Stimulated activated CD8-positive, alpha-beta memory T cell treated with anti-CD3 and anti-CD28 coated beads, Interleukin-12 subunit alpha, Interleukin-12 subunit beta, amount 100 ng/mL, for 1 hour (primary cell): ENCODE measurements at regions not wholly inside any gene's neighbourhood (a gene's known extent, or its start where the extent isn't known, plus 50 kb on each side); places are given as distances from the start of the nearest gene placed in this dataset.

Source experiments
- DNase-seq: peaks from one replicate; pipeline ENCODE4 v3.0.0-alpha.2; 2020; ENCODE audit warnings: low read depth

DNA sequence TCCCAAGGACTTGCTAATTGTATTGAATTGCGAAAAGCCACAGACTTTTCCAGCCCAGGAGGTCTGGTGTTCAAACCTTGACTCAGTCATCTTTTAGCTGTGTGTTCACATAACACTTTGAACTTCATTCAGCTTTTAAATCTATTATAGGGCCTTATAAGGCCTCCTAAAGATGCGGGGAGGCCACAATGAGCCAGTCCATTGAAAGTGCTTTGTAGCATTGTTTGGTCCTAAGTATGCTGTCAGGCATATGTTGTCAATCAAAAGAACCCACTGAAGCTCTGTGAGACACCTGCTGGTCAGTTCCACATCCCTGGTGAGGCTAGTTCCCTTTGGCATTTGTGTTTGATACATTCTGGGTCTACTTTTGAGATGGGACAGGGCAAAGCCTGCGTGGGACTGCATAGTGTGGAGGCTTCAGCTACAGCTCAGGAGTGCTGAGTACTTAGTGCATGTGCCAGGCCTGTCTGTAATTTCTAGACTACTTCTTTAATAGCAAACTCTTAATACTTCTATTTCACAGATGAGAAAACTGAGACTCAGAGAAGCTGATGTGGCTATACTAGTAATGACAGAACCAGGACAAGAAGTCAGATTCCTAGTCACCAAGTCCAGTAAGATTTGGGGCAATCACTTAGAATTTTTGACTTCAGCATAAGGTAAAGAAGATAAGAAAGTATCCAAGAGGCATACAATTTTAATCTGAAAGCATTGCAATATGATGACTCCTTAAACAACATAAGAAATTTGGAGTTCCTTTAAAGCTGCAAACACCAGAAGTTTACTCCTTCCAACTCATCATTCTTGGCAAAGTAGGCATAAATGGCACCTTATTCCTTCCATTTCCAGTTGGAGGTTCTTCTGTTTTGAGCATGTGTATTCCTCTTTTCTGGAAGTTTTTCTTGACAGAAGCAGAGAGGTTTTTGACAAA lies 213.0 kb downstream of the PDCD6IP start:
- no peak for DNase-seq

DNA sequence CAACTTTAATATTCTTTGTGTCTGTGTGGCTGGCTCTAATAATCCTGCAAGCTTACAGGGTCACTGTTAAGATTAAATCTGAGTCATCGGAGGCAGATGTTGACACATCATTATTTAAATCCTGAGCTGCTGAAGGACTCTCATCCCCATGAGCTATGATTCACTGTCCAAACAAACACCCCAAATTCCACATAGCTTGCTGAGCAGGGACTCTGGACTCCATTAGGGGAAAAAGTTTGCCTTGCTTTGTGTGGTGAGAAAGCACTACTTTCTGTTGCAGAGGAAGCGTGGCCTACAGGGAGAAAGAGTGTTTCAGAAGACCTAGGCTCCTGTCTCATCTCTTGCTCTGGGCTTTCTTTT lies 213.7 kb downstream of the PDCD6IP start:
- DNase-seq: no peak

DNA sequence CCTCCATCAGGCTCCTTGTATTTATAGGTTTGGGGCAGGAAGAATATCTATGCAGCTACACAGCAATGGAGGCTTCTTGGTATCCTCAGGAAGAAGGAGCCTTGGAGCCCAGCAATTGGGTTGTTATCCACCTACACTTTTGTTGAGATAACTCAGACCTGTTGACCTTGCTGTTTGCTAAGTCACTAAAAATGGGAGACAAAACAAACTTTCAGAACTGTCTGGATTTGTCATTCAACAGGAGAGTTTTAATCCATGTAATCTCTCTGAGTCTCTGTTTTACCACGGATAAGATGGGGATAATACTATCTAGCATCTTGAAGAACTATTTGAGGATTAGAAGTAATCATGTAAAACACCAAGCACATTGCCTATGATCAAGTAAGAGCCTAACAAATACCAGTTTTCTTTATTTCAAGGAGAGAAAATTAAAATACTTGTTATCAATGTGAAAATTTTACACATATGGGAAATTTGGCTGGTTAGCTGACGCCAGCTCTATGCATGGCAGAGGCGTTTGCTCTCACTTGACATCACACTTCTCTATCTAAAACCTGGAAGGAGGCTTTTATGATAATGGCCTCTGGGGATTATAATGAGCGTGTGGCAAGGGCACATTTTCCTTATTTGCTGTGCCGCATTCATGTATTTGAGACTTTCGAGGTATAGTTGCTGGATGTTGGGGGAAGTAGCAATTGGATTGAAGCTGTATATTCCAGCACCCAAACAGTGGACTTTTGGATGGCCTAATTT lies 215.6 kb downstream of the PDCD6IP start:
- no peak for DNase-seq

DNA sequence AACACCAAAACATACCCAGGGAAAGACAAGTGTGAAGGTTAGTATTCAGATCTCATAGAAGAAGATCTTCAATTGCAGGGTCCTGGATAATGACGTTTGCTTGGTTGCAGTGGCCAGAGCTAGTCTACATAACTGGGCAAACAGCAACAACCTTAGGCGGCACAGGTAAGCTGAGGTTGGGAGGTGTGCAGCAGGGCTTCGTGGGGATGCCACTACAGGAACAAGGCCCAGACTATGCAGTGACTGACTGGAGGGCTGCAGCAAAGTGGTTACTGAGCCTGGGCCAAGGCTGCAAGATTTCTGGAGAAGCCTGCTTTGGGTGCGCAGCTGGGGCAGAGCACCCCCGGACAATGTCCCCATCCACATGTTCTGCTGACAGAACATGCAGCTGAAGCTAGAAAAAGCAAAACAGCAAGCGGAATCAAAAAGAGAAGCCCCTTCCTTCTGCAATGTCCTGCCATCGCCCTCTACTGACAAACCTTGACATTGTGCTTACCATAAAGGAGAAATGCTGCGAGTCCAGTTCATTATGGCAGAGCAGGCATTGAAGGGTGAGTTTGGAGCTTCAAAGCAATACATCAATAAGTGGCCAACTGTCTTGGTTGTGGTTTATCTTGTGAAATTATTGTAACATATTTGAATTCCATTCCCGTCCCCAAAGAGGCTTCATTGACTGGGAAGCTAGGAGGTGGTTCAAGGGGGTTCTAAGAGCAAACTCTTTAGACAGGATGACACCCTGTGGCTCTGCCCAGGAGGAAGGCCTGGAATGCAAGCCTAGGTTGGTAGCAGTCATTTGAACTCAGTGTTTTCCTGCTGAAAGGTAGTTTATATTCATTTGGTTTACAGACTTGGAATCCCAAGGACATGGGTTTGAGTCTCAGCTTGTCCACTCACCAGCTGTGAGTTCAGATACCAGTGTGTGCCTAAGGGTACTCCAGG lies 217.0 kb downstream of the PDCD6IP start:
- DNase-seq: no peak

DNA sequence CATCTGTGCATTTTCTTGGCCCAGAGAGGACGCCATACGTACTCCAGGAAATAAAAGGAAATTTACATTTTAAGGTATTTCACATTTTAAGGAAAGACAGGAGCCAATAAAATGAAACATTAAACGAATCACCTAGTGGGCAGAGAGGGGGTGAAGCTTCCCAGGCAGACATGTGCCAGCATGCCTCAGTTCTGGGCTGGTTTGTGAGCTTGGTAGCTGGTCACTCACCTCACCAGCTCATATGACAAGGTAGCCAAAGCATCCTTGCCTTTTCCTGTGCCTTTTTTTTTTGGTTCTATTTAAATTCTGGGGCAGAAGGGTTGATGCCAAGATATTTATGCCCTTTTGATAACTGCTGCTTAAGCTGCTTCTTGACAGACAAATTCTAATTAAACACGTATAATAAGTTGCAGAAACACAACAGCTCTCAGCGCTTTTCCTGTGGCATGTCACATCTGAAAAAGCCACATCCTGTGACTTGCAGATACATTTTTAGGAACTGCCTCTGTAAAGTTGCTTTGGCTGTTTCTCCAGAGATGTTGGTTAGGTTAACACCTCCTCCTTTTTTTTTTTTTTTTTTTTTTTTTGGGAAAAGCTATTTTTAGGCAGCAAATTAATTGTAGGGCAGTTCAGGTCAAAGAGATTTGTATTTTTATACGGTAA lies 218.6 kb downstream of the PDCD6IP start:
- DNase-seq: peak; percentile 21

DNA sequence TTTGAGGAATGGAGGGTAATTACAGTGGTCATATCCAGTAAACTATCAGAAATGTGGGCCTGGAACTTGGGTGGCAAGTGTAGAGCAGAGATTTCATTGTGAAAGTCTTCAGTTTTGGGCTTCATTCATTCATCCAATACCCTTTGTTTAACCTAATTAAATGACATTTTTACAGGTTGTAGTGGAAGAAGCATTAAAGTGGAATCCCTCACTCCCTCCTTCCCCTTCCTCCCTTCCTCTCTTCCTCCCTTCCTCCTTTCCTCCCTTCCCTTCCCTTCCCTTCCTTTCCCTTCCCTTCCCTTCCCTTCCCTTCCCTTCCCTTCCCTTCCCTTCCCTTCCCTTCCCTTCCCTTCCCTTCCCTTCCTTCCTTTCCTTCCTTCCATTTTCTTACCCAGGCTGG lies 219.3 kb downstream of the PDCD6IP start:
- no peak for DNase-seq

DNA sequence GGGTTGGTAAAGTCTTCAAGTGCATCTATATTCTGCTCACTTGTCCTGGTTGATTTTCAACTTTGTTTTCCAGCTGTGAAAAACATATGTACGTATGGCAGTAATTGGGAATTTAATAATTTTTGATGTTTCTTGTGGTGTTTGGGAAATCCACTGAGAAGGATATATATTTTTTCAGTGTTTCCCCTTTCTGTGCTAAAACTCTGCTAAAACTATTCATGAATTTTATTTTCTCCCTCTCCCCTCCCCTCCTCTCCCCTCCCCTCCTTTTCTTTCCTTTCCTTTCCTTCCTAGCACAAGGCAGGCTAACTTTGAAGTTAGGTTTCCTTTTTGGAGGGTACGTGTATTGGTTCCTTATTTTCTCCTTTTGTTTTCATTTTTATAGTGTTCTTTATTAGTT lies 220.7 kb downstream of the PDCD6IP start:
- DNase-seq: no peak

DNA sequence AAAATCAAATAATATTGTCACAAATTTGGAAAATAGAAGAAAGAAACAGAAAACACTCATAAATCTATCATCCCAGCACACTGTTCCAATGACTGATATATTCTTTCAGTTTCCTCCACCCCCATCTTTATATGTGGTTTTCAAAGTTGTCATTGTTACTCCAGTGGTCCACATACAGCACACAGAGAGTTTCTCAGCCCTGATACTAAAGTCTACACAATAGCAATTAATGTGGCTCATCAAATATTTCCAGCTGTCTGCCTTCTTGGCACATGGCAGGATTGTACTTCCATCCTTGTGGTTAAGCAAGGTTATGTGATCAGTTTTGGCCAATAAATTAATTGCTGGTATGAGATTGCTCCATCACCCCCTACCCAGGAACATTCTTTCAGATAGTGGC lies 221.7 kb downstream of the PDCD6IP start:
- DNase-seq: no peak

DNA sequence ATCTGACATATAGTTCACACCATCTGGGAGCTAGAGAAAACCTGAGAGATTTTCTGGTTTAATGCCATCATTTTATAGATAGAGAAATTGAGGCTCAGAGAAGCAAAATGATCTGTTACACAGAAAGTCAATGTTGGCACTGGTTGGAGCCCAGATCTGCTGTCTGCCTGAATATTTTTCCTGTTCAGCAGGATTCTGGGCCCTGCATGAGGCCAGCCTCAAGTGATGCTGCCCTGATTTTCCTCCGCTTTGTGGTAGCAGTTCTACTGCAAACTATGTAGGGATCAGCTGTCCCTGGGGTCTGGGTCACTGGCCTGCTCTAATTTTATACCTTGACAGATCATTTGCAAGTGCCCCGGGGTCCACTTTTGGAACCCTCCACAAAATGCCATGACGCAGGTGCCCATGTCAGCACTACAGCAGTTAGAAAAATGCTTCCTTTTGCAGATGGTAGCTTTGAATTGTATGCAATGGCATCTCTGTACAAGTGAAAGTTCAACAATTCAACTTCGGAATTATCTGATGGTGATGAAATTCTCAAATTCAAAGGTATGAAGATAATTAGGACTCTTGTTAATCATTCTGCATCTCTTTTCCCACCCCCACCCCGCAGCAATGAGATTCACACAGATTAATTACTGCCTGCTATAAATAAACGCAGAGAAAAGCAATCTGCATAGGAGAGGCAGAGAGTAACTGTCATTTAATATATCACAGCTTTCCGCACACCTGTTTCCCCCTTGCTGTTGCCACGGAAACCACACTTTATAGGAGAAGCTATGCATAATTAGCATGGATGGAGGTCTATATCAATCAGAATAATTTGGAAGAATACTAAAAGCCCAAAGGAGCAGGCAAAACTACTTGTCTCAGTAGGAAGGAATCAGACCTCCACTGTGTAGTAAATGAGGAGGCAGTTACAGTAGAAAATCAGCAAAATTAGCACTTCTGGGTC lies 222.6 kb downstream of the PDCD6IP start:
- no peak for DNase-seq

DNA sequence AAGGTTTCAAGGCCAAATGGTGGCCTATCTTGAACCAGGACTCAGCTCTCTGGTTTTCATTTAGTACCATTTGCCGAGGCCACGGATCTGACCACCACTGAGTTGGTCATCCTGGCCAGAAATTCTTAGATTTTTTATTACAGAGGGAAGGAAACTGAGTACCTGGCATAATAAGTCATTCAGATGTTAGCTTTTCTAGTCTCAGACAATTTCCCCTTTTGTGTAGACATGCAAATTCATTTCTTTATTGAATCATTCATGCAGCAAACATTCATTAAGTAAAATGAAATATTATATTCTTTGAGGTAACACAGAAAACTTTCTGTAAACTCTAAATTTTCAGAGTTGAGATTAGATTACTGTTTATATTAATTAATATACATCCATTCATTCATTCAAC lies 223.7 kb downstream of the PDCD6IP start:
- DNase-seq: no peak

DNA sequence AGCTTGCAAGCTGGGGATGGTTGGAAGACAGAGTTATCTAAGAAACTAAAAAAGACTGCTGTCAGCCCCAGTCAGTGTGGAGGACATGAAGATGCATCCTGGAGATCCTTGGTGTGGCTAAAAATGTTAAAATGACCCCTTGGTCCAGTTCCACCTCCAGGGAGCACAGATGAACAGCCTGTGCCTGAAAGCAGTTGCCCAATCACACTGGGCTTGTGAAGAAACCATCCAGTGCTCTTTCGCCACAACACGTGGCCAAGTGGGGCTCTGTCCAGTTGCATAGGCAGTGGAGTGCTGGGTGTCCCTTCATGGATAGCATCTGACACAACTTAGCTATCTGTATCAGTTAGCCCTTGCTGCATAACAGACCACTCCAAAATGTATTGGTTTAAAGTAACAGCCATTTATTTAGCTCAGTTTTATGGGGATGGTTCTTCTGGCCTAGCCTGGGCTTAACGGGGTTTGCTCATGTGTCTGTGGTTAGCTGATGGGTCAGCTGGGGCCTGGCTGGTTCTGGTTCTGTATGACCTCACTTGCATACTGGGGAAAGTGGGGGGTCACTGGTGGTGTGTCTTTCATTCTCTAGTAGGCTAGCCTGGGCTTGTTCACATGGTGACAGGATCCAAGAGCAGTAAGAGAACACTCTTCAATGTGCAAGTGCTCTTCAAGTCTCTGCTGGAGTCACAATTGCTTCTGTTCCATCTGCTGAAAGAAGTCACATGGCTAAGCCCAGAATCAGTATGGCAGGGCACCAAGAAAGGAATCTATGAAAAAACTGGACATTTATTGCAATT lies 226.2 kb downstream of the PDCD6IP start:
- DNase-seq: no peak

DNA sequence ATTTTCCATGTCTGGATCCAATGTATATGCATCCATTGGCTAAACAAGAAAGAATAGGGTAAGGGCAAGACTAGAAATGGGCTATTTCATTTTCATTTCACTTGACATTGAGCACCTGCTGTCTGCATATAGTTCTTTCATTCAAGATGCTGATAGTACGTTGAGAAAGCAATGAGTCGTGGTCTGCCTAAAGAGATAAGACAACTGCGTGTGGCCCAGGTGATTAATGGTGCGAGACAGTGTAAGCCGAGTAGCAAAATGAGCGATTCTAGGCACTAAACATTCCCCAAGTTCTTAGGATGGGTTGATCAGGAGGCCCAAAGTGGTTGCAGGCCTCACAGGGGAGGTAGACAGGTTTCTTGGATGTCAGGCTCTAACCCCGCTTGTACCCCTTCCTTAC lies 235.4 kb downstream of the PDCD6IP start:
- no peak for DNase-seq

DNA sequence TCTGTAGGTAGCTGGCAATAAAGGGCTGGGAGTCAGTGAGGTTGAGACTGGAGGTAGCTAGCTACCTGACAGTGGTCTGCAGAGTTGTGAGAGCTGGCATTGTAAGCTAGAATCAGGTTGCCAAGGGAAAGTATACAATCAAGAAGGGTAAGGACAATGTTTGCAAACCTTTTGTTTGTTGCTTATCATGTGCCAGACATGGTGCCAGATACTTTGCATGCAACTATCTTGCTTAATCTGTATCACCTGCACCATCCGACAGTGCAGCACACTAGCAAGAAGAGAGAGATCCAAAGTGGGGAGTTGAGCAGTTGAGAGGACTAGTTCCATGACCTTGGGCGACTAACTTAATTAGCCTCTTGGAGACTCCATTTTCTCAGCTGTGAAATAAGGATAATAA lies 236.4 kb downstream of the PDCD6IP start:
- no peak for DNase-seq

DNA sequence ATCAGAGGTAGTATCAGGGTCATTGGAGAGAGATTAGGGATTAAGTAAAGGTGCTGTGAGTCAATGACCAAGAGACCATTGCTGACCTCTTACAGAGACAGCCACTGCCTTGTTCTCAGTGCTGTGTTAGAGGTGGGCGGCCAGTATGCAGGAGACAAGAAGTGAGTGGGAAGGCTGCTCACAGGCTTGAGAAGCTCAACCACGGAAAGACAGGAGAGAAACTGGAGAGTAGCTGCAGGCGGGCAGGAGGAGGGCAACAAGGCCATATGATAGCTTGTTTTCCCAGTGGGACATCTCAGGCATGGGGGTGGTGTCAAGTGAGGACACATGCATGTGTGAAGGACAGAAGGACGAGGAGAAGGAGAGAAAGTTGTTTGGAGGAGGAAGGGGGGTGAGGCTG lies 237.3 kb downstream of the PDCD6IP start:
- DNase-seq: no peak

DNA sequence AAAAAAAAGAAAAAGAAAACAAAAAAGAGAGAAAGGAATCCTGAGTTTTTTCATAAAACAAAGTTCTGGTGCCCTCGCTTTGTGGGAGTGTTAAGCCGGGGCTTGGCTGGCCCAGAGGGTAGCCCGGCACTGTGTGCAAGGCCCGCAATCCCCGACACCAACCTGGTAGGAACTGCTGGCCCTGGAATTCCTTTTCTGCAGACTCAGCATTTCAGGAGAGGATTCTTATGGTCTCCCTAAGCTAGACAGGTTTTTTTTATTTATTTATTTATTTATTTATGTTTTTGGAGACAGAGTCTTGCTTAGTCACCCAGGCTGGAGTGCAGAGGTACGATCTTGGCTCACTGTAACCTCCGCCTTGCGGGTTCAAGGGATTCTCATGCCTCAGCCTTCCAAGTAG lies 238.8 kb downstream of the PDCD6IP start:
- DNase-seq: no peak

DNA sequence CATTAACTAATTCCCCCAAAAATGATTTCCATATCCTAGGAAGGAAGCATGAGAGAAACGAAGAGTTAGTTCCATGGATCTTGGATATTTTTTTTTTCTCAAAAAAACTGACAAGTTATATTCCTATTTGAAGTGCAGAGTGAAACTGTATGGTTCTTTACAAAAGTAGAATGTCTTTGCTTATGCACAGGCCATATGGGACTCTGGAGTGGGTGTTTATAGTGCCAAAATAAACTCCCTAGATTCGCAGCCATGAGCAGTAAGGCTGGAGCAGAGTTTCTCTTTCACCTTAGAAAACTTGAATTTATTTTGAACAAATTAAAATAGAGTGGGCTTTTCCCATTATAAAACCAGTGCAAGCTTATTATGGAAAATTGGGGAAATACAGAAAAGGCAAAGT lies 239.7 kb downstream of the PDCD6IP start:
- DNase-seq: no peak

DNA sequence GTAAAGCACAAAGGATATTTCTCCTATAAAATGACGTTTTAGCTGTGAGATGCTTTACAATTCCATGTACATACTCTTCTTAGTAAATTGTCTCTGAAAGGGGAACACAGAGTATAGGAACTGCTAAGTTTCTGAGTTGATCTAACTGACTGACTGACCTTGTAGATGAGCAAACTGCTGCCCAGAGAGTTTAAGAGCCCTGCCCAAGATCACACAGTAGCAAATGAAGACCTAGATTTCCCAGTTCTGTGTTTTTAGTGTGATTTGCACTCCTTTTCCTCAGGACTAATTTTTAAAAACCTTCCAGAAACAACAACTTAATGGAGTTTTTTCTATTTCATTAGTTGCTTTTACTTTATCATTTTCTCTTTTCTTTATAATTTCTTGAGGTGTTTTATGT lies 247.7 kb downstream of the PDCD6IP start:
- DNase-seq: no peak

DNA sequence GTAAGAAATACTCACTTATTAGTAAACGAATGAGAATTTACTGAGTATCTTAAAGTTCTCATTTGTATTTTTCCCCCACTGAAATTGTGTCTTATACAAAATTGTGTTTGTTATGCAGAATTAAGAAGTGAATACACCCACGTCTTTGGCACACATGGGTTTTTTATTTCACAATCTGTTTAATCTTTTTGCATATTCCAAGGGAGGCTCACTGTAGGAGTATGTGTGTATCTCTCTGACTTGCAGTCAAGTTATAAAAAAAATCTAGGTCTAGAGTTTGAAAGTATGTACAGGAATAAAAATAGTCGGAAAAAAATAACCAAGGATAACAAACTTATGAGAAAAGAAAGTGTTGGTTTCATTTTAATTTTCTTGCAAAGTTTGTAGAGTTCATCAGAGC lies 255.2 kb downstream of the PDCD6IP start:
- DNase-seq: no peak

DNA sequence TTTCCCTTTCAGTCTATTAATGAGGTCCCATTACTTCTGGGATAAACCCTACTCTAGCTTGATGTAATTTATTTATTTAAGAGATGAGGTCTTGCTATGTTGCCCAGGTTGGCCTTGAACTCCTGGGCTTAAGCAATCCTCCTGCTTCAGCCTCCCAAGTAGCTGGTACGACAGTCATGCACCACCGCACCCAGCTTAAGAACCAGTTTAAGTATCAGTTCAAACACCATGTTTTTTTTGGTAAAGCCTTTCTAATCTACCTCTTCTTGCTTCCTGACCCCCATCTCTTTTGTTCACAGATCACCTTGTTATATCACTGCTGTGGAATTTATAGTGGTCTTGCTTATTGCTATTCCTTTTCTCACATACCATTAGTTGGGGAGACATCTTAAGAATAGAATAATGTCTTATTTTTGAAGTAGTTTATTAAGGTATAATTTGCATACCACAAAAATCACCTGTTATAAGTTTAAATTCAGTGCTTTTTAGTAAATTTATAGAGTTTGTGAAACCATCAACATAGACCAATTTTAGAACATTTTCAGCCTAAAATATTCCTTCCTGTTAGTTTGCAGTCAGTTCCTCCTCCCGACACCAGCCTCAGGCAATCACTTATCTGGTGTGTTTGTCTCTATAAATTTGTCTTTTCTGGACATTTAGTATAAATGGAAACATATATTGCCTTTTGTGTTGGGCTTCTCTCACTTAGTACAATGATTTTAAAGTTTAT lies 257.9 kb downstream of the PDCD6IP start:
- DNase-seq: no peak
